GM19043 (cell line): ENCODE measurements at regions not wholly inside any gene's neighbourhood (a gene's known extent, or its start where the extent isn't known, plus 50 kb on each side); places are given as distances from the start of the nearest gene placed in this dataset.

Experiments used
- ATAC-seq: cut with Tn5 transposase; IDR thresholded peaks from one replicate; pipeline ENCODE4 v1.9.1; 2021; ENCODE audit warnings: low read depth; ENCODE audit not compliant: unreplicated experiment

DNA sequence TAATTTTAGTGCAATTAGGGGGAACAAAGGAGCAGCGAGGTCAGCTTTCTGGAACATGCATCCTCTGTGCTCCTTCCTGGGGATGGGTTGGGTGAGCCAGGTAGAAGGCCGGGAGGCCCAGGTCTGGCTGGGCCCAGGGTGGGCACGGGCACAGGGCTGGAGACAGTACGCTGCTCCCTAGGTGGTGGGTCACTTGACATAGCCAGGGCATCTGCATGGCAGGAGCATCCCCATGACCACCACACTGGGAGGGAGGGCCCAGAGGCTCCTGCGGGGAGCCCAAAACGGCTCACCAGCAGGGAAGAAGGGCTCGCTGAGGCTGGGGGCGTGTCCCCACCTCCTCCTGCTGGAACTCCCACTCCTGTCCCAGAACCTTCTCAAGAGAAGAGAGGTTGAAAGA lies 216.8 kb downstream of the NXNL2 start:
- ATAC-seq, result no peak

GRCh38 chr9:88753691-88754367 lies 218.9 kb downstream of the NXNL2 start:
- ATAC-seq, result no peak

DNA sequence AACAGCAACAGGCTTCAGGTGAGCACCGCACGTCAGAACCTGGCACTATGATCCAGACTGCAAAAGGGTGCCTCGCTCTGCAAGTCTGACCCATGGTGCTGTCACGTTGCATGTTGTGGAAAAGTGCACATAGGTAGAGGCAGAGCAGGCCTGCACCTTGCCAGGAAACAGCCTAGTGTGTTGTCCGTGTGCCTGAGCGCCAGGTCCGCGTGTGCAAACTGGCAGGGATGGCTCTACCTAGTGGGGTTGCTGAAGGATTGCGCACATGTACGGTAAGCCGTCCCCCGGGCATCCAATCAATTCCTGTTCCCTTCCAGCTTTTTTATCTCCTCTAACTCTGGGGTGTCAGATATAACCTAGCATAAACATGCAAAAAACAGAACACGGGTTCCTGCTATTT lies 219.5 kb downstream of the NXNL2 start:
- no peak for ATAC-seq

DNA sequence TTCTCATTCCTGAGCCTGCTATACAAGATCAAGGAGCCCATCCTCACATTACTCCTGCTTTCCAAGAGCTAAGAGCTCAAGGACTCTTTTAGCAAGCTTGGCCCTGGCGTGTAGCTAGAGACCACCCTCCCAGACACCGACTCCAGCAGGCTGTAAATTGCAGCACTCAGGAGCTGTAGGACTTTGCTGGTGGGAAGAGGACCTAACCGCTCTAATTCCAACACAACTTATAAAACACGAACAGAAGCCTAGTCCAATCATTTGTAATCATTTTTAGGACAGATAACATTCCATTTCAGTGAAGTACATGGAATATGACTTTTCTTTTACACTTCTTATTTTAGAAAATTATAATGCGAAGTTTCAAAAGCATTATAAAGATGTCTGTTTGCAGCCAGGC lies 219.9 kb downstream of the NXNL2 start:
- ATAC-seq, result no peak

GRCh38 chr9:88757406-88758010 lies 222.5 kb downstream of the NXNL2 start:
- no peak for ATAC-seq

GRCh38 chr9:88759364-88759763 lies 224.4 kb downstream of the NXNL2 start:
- no peak for ATAC-seq

DNA sequence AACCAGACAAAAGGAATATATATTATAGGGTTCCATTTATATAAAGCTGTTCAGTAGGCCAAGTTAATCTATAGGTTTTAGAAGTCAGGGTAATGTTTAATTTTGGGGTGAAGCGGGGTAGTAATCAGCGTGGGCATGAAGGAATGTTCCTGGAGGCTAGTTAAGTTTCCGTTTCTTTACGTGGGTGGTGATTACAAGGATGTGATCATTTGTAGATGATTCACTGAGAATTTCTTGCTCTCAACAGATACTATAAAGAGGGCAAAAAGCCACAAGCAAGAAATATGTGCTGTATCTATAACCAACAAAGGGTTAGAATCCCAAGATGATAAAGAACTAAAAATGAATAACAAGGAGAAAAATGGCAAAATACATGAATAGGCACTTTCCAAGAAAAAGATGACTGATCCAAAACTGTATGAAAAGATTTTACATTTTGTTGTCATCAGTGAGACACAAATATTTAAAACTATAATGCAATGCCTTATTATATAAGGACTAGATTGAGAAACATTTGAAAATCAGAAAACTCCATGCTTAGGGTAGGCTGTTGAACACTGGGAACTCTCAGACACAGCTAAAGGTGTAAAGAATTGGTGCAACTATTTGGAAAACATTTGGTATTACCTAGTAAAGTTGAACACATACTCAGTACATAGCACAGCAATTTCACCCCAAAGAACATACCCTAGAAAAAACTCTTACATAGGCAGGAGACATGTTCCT lies 224.3 kb upstream of the S1PR3 start:
- no peak for ATAC-seq

DNA sequence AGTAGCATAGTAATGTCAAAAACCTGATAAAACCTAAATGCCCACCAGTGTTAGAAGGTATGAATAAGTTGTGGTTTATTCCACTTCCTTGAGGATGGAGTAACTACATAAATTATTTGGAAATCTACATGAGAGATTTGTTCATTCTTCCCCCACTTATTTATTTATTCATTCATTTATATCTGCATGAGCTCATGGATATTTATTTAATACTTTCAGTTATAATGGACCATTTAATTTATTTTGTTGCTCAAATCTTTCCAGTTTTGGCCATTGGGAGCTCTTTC lies 223.8 kb upstream of the S1PR3 start:
- ATAC-seq, result no peak

GRCh38 chr9:88772575-88772974 lies 218.7 kb upstream of the S1PR3 start:
- no peak for ATAC-seq

DNA sequence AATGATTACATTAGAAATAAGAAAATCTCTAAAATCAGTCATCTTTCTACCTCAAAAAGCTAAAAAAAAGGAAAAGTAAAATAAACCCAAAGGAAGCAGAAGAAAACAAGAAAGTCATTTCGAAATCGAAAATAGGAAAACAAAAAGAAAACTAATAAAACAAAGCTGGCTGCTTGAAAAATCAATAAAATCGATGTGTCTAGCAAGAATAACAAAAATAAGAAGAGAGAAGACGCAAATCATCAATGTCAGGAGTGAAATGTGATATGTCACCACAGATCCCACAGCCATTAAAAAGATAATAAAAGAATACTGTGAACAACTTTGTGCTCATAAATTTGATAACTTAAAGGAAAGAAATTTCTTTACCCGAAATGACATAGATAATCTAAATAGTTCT lies 218.1 kb upstream of the S1PR3 start:
- ATAC-seq, result no peak

DNA sequence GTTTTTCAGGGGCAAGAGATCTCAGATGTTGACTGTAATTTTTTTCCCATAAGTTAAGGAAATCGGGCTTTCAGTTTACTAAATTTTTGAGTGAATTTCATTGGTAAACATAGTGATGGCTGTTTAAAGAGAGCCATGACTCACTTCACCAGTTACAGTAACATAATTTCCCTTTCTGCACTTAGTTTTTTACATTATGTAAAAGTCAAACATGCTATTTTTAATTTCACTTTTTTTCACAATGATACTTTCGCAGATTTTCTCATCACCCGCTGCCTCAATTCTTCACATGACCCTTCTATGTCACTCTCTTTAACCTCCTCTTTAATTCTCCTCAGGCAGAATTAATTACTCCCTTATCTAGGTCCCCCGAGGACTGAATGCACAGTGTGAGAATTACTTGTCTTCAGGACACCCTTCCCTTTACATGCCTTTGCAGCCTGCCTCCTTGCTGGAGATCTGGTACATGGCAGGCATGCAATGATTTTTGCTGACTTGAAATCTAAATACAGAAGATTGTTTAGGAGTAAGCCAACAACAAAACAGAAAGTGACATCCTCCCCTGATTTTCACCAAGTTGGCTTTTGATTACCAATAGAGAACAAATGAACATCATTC lies 217.5 kb upstream of the S1PR3 start:
- ATAC-seq, result no peak

DNA sequence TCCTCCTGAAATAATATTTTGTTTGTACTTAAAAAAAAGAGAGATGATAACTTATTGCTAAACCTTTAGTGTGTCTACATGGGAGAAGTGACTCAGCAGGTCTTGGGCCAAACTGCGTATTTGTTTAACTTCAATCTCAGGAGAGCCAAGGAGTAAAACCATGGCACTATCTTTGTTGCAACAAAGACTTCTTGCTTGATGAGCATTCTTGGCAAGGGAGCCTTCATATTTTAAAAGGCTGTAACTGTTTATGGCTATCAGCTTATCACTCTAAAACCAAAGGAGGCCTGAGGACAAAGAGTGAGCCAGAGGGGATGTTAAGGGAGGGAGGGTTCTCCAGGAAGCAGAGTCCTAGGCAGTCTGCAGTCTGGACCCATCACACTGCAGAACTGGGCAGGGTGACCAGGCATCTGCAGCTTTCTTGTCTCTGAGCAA lies 216.2 kb upstream of the S1PR3 start:
- ATAC-seq, result no peak

DNA sequence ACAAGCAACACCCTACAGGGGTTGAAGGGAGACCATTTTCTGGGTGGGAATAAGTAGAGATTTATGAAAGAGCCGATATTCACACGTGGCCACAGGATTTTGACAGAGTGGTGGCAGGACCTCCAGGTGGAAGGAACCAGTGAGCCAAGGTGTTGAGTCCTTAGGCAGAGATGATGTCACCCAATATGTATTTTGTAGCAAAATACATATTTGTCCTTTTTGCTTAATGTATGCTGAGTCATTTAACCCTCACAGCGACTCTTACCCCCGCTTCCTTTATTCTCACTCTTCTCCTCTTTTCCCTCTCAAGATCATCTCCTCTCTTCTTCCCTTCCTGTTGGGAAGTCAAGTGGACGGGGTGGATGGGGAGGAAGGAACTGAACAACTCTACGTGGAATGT lies 215.7 kb upstream of the S1PR3 start:
- ATAC-seq, result no peak

GRCh38 chr9:88775966-88776365 lies 215.3 kb upstream of the S1PR3 start:
- no peak for ATAC-seq

DNA sequence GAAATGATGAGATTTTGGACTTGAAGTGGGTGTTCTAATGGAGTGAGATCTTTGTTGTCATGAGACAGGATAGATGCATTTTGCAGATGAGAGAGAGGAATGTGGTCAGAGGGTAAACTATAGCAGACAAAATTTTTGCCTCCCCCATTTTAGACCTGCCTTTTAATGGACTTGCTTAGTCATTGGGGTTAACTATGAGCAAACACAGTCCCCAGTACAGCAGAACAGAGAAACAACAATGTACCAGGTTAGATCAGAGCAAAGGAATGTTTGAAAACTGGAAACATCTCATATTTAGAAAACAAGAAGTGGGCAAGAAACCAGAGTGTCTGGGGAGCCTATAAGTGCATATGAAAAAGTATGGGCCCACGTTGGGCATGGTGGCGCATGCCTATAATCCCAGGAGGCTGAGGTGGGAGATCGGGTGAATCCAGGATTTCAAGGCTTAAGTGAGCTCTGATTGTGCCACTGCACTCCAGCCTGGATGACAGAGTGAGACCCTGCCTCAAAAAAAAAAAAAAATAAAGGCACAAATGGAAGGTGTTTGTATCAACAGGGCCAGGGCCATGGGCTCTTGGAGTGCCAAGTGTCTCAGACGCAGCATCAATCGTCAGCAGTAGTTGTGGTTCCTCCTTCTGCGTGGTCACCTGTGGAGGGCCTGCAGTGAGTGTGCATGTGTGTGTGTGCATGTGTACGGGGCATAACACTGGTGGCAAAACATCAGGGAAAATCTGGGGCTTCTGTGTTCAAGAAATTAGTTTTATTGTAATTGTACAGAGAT lies 214.4 kb upstream of the S1PR3 start:
- ATAC-seq, result no peak

DNA sequence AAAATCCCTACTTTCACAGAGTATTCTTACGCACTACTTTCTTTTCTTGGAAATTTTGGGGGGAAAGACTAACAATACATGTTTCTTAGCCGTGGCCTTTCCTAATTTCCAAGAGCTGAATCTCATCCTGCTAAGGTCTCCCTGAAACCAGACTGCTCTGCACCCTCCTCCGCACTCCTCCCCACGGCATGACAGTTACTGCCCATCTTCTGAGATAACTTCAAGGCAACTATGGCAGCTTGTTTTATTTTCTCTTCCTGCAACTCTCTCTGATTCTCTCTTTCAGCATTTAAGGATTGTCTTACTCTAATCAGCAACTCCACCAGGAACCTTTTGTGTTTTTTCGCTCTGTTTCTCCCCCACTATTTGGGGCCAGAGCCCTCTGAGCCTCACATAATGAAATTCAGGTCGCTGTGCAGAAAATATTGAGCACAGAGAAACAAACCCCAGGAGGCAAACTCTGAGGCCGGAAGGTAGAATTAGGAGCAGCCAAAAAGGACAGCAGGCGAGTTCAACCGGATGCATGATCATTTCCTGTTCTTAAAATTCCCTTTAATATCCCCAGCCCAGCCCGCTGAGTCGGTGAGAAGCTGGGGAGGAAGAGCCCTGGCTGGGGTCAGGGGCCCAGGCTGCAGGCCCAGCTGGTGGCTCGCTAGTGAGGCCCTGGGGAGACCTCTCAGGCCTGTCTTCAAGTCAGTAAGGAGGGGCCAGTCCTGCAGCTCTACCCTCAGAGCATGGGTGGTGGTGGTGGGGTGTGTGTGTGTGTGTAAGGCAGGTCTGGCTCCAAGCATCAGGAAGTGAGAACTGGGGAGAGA lies 213.6 kb upstream of the S1PR3 start:
- ATAC-seq, result no peak

GRCh38 chr9:88781628-88782391 lies 209.5 kb upstream of the S1PR3 start:
- no peak for ATAC-seq

DNA sequence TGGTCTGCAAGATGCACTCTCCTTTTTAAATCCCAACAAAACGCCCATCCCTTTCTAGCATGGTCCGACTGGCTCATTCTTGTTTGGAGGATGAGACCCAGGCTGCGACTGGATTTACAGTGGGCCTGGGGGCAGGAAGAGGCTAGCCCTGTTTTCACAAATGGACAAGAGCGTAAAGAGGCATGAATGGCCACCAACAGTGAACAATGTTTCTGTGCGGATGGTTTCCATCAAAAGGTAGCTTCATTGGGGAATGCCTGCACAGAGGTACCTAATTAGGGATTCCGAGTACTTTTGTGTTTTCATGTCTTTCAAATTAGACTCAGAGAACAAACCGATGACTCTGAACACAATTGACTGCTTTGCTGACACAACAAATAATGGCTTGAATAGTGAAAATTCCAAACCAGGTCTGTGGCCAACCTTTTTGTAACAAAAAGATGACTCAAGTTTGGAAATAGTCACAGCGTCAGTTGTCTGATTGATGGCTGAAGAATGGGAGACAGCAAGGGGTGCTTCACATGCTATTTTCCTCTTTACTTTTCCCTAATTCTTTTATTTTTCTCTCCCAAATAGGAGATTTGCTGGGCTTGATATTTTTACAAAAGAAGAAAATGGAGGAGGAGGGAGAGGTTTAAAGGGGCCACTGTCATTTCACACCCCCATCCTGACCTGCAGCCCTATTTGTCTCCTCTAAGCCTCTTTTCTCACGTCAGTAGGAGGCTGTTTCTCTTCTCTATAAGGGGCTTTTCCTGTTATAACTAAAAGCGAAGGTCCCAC lies 208.1 kb upstream of the S1PR3 start:
- no peak for ATAC-seq

DNA sequence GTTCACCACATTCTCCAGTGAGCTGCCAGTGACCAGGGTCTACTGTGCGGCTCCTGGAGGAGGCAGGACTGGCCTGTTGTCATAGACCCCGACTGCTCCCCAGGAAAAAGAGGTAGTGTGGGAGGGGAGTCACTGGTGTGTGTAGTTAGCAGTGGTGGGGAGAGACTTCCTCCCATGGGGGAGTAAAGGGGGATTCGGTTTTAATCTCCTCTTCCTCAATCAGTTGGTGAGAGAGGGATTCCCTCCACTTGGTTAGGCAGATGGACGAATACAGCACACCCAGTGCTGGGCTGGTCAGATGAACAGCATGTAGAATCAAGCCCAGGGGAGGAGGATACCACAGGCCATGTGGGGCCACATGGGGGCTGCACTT lies 207.6 kb upstream of the S1PR3 start:
- no peak for ATAC-seq
